Ishikawa (cell line): ENCODE measurements at regions not wholly inside any gene's neighbourhood (a gene's known extent, or its start where the extent isn't known, plus 50 kb on each side); places are given as distances from the start of the nearest gene placed in this dataset.

Experiments used
- CEBPB ChIP-seq: IDR thresholded peaks from 2 replicates; pipeline ENCODE4 v1.6.1; 2012
- CREB1 ChIP-seq: IDR thresholded peaks from 2 replicates; pipeline ENCODE4 v1.6.1; 2012; ENCODE audit warnings: low read depth
- EGR1 ChIP-seq: IDR thresholded peaks from 2 replicates; pipeline ENCODE4 v1.6.1; 2012
- EP300 ChIP-seq: IDR thresholded peaks from 2 replicates; pipeline ENCODE4 v1.6.1; 2012; ENCODE audit warnings: borderline replicate concordance
- FOXM1 ChIP-seq: IDR thresholded peaks from 2 replicates; pipeline ENCODE4 v1.6.1; 2012; ENCODE audit warnings: low read depth, borderline replicate concordance
- NFIC ChIP-seq: IDR thresholded peaks from 2 replicates; pipeline ENCODE4 v1.6.1; 2012
- RAD21 ChIP-seq: IDR thresholded peaks from 2 replicates; pipeline ENCODE4 v1.6.1; 2012; ENCODE audit warnings: low read depth
- TAF1 ChIP-seq: IDR thresholded peaks from 2 replicates; pipeline ENCODE4 v1.6.1; 2012; ENCODE audit warnings: low read depth, mild to moderate bottlenecking
- TCF12 ChIP-seq: IDR thresholded peaks from 2 replicates; pipeline ENCODE4 v1.6.1; 2012; ENCODE audit warnings: low read depth
- TEAD4 ChIP-seq: IDR thresholded peaks from 2 replicates; pipeline ENCODE4 v1.6.1; 2012
- YY1 ChIP-seq: IDR thresholded peaks from 2 replicates; pipeline ENCODE4 v1.6.1; 2012; ENCODE audit warnings: low read depth
- ZBTB7A ChIP-seq: IDR thresholded peaks from 2 replicates; pipeline ENCODE4 v1.6.1; 2012; ENCODE audit warnings: low read depth
- TF ChIP-seq, protein P1 (sequence below): IDR thresholded peaks from 2 replicates; pipeline ENCODE4 v1.6.1; 2012; ENCODE audit warnings: low read depth, mild to moderate bottlenecking
- TF ChIP-seq, protein P2 (sequence below): IDR thresholded peaks from 2 replicates; pipeline ENCODE4 v1.6.1; 2012

DNA sequence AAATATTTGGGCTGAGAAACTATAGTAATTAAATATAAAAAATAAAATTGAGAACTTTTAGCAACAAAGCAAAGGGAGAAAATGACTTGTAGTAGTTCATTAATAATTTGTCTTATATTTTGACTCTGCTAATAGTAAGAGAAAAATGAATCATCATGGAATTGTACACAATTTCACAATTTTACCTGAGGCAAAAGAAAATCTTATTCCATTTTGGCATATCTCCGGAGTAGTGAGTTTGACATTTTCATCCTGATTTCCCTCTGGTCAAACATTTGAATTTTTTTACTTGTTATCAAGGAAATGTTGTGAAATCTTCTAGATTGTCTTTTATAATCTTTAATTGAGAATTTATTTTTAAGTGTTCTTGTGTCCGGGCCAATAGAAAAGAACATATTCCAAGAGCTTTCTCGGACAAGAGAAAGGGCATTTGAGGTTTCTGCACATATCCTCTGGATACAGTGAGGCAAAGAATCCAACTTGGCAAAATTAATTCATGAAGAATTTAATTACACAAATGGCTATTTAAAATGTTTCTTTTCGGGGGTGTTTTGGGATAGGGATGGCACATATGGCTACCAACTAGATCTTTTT lies 89.3 kb upstream of the IGSF10 start:
- TF ChIP-seq, protein P1, sequence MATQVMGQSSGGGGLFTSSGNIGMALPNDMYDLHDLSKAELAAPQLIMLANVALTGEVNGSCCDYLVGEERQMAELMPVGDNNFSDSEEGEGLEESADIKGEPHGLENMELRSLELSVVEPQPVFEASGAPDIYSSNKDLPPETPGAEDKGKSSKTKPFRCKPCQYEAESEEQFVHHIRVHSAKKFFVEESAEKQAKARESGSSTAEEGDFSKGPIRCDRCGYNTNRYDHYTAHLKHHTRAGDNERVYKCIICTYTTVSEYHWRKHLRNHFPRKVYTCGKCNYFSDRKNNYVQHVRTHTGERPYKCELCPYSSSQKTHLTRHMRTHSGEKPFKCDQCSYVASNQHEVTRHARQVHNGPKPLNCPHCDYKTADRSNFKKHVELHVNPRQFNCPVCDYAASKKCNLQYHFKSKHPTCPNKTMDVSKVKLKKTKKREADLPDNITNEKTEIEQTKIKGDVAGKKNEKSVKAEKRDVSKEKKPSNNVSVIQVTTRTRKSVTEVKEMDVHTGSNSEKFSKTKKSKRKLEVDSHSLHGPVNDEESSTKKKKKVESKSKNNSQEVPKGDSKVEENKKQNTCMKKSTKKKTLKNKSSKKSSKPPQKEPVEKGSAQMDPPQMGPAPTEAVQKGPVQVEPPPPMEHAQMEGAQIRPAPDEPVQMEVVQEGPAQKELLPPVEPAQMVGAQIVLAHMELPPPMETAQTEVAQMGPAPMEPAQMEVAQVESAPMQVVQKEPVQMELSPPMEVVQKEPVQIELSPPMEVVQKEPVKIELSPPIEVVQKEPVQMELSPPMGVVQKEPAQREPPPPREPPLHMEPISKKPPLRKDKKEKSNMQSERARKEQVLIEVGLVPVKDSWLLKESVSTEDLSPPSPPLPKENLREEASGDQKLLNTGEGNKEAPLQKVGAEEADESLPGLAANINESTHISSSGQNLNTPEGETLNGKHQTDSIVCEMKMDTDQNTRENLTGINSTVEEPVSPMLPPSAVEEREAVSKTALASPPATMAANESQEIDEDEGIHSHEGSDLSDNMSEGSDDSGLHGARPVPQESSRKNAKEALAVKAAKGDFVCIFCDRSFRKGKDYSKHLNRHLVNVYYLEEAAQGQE = no peak
- no peak for TF ChIP-seq TAF1
- TF ChIP-seq YY1 = no peak
- TF ChIP-seq, protein P2, sequence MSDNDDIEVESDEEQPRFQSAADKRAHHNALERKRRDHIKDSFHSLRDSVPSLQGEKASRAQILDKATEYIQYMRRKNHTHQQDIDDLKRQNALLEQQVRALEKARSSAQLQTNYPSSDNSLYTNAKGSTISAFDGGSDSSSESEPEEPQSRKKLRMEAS = no peak
- TF ChIP-seq EP300 = no peak
- TF ChIP-seq CEBPB = no peak
- no peak for TF ChIP-seq CREB1
- no peak for TF ChIP-seq FOXM1
- TF ChIP-seq TEAD4 = no peak
- TF ChIP-seq RAD21 = no peak
- no peak for TF ChIP-seq TCF12
- no peak for TF ChIP-seq EGR1
- no peak for TF ChIP-seq NFIC
- TF ChIP-seq ZBTB7A = no peak
